ENCODE measurements at regions not wholly inside any gene's neighbourhood (a gene's known extent, or its start where the extent isn't known, plus 50 kb on each side); places are given as distances from the start of the nearest gene placed in this dataset.

DNA sequence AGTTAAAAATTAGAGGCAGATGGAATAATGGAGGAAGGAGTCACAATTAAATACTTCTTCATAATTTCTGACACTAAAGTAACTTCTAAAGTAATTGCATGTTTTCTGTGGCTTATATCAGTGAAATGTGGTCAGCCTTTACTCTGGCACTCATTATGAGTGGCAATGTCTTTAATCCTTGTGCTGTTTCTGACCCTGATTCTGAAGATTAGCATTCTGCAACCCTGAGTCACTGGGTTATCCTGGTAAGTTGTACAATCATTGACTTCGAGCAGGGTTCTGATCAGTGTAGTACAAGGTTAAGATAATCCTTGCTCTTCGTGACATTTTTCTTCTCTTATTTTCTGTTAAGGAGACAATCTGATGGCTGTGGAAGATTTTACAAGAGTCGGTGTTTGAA is 379.4 kb upstream of the RORB start:
- no peak overlapping the region for H3K4me3 ChIP-seq (ENCODE audit: low read depth, low read length)
- DNase-seq (ENCODE audit: low read depth) = no peak
- TF ChIP-seq, protein P1, sequence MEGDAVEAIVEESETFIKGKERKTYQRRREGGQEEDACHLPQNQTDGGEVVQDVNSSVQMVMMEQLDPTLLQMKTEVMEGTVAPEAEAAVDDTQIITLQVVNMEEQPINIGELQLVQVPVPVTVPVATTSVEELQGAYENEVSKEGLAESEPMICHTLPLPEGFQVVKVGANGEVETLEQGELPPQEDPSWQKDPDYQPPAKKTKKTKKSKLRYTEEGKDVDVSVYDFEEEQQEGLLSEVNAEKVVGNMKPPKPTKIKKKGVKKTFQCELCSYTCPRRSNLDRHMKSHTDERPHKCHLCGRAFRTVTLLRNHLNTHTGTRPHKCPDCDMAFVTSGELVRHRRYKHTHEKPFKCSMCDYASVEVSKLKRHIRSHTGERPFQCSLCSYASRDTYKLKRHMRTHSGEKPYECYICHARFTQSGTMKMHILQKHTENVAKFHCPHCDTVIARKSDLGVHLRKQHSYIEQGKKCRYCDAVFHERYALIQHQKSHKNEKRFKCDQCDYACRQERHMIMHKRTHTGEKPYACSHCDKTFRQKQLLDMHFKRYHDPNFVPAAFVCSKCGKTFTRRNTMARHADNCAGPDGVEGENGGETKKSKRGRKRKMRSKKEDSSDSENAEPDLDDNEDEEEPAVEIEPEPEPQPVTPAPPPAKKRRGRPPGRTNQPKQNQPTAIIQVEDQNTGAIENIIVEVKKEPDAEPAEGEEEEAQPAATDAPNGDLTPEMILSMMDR (IDR thresholded peaks at IDR 0.05; ENCODE audit: insufficient read depth, low read depth, low read length, missing control alignments) = no peak

DNA sequence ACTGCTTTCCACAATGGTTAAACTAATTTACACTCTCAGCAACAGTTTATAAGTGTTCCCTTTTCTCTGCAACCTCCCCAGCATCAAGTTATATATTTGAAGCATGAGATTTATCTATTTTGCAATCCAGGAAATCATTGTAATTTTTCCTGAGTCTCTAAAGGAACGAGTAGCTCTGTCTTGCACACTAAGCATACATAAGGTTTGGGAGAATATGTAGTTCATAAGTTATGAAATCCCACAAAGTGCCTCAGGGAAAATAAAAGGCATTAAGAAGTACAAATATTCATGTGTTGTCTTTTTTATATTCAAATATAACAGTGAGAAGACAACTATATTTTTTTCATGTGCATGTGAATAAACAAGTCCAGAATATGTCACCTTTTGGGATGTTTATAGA is 377.1 kb upstream of the RORB start:
- no peak for DNase-seq (ENCODE audit: low read depth)
- TF ChIP-seq, protein P1 (IDR thresholded peaks at IDR 0.05; ENCODE audit: insufficient read depth, low read depth, low read length, missing control alignments) = no peak
- no peak overlapping the region for H3K4me3 ChIP-seq (ENCODE audit: low read depth, low read length)

DNA sequence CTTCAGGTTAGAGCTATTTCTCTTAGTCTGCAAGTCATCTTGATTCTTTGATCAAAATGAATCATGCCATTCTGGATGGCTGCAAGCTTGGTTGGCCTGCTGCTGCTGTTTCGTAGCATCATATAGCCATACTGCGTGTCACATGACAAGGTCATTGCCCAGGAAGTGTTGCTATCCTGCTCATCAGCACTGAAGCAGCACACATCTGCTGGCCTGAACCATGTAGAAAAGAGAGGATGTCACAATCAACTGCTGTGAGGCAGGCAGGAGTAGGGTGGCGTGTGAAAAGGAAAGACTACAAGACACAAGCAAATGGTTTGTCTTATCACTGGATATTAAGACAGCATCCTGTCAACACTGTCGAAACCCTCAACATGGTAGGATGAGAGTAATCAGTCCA is 376.7 kb upstream of the RORB start:
- no peak for DNase-seq (ENCODE audit: low read depth)
- no peak overlapping the region for H3K4me3 ChIP-seq (ENCODE audit: low read depth, low read length)
- TF ChIP-seq, protein P1 (IDR thresholded peaks at IDR 0.05; ENCODE audit: insufficient read depth, low read depth, low read length, missing control alignments) = no peak

DNA sequence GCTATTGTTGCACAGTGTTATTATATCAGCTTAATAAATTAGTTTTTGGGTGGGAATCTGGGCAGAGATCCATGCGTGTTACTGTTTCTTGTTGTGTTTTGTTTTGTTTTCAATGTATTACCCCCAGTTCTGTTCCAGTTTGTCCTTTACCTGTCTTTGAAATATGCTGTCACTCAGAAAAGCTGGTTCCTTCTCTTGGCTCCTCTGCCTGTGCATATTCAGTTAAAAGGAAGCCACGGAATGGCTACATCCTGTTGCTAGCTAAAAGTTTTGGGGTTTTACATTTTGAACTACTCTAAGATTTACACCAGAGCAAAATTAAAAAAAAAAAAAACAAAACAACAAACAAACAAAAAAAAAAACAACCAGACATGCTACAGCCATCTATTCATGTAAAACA is 374.9 kb upstream of the RORB start:
- DNase-seq (ENCODE audit: low read depth) = no peak
- TF ChIP-seq, protein P1 (IDR thresholded peaks at IDR 0.05; ENCODE audit: insufficient read depth, low read depth, low read length, missing control alignments) = no peak
- no peak overlapping the region for H3K4me3 ChIP-seq (ENCODE audit: low read depth, low read length)

GRCh38 chr9:74122661-74123060 is 374.5 kb upstream of the RORB start:
- TF ChIP-seq, protein P1 (IDR thresholded peaks at IDR 0.05; ENCODE audit: insufficient read depth, low read depth, low read length, missing control alignments) = no peak
- DNase-seq (ENCODE audit: low read depth) = no peak

GRCh38 chr9:74125941-74126340 is 371.2 kb upstream of the RORB start:
- no peak overlapping the region for H3K4me3 ChIP-seq (ENCODE audit: low read depth, low read length)
- DNase-seq (ENCODE audit: low read depth) = no peak
- TF ChIP-seq, protein P1 (IDR thresholded peaks at IDR 0.05; ENCODE audit: insufficient read depth, low read depth, low read length, missing control alignments) = no peak

More at GRCh38 chr9:74122661-74123060, 374.5 kb upstream of the RORB start:
- no peak overlapping the region for H3K4me3 ChIP-seq (ENCODE audit: low read depth, low read length)

- DNase-seq (ENCODE audit: low read depth) = no peak
- TF ChIP-seq, protein P1 (IDR thresholded peaks at IDR 0.05; ENCODE audit: insufficient read depth, low read depth, low read length, missing control alignments) = no peak
- H3K4me3 ChIP-seq (ENCODE audit: low read depth, low read length) = no peak overlapping the region
Observed at GRCh38 chr9:74132986-74133385, 364.1 kb upstream of the RORB start.
